Keratinocyte (primary cell): ENCODE measurements at regions not wholly inside any gene's neighbourhood (a gene's known extent, or its start where the extent isn't known, plus 50 kb on each side); places are given as distances from the start of the nearest gene placed in this dataset.

Source experiments
- DNase-seq: peaks from one replicate; pipeline ENCODE4 v3.0.0-alpha.2; 2011; ENCODE audit warnings: low read depth, missing footprints, low spot score
- FAIRE-seq: peaks from 2 replicates; lab custom pipeline; 2011; peaks lifted over from hg19 to GRCh38; lab: Jason Lieb, UNC
- H2AFZ ChIP-seq: 2 replicates; pipeline ENCODE4 v1.6.0; 2012; ENCODE audit warnings: low read length, control low read depth, inconsistent platforms; ENCODE audit not compliant: control insufficient read depth
- H3K27ac ChIP-seq: 2 replicates; pipeline ENCODE4 v1.5.1; 2011; ENCODE audit warnings: low read length; ENCODE audit not compliant: control insufficient read depth, insufficient read depth
- H3K27me3 ChIP-seq: 3 replicates; pipeline ENCODE4 v1.6.0; 2011; ENCODE audit warnings: low read length; ENCODE audit not compliant: control insufficient read depth, insufficient read depth; ENCODE audit errors: extremely low read depth
- H3K36me3 ChIP-seq, 2 experiments: 2 replicates in 1 of 2; 3 replicates in 1 of 2; pipeline ENCODE4 v1.5.1; 2011; ENCODE audit warnings: low read length in 2 of 2, mild to moderate bottlenecking in 1 of 2; ENCODE audit not compliant: control insufficient read depth in 2 of 2, insufficient read depth in 2 of 2; ENCODE audit errors: extremely low read depth in 1 of 2
- H3K4me1 ChIP-seq: 3 replicates; pipeline ENCODE4 v1.5.1; 2011; ENCODE audit warnings: low read length; ENCODE audit not compliant: control insufficient read depth, insufficient read depth; ENCODE audit errors: extremely low read depth
- H3K4me2 ChIP-seq: 3 replicates; pipeline ENCODE4 v1.6.0; 2011; ENCODE audit warnings: low read depth, low read length; ENCODE audit not compliant: control insufficient read depth, insufficient read depth; ENCODE audit errors: extremely low read depth
- H3K4me3 ChIP-seq, 3 experiments: fragments of 200-600 bp in 1 of 3; sonication (generic) in 1 of 3; 2 replicates in 2 of 3; 3 replicates in 1 of 3; pipeline ENCODE4 v1.5.1; 2011 to 2016; ENCODE audit warnings: low read length in 3 of 3, mild to moderate bottlenecking in 3 of 3, control low read depth in 2 of 3, inconsistent platforms in 1 of 3, low read depth in 1 of 3, mixed read lengths in 1 of 3, mixed run types in 1 of 3, moderate library complexity in 1 of 3; ENCODE audit not compliant: control insufficient read depth in 2 of 3, insufficient read depth in 2 of 3; ENCODE audit errors: extremely low read depth in 1 of 3
- H3K79me2 ChIP-seq: 2 replicates; pipeline ENCODE4 v1.6.0; 2012; ENCODE audit warnings: low read length; ENCODE audit not compliant: control insufficient read depth, insufficient read depth
- H3K9ac ChIP-seq: 3 replicates; pipeline ENCODE4 v1.6.0; 2011; ENCODE audit warnings: low read length; ENCODE audit not compliant: control insufficient read depth, insufficient read depth; ENCODE audit errors: extremely low read depth
- H3K9me1 ChIP-seq: 3 replicates; pipeline ENCODE4 v1.6.0; 2011; ENCODE audit warnings: low read length; ENCODE audit not compliant: control insufficient read depth, insufficient read depth; ENCODE audit errors: extremely low read depth
- H3K9me3 ChIP-seq: 2 replicates; pipeline ENCODE4 v1.5.1; 2012; ENCODE audit warnings: low read depth, low read length; ENCODE audit not compliant: control insufficient read depth
- H4K20me1 ChIP-seq: 3 replicates; pipeline ENCODE4 v1.6.0; 2011; ENCODE audit warnings: low read length; ENCODE audit not compliant: control insufficient read depth, insufficient read depth; ENCODE audit errors: extremely low read depth
- CTCF ChIP-seq, 3 experiments: IDR thresholded peaks in 1 of 3; conservative IDR thresholded peaks in 1 of 3; optimal IDR thresholded peaks in 1 of 3; 2 replicates in 2 of 3; 3 replicates in 1 of 3; pipeline versions ENCODE3 to v1.5.1; 2011; ENCODE audit warnings: low read length in 3 of 3, mild to moderate bottlenecking in 3 of 3, moderate library complexity in 2 of 3, control low read depth in 1 of 3, inconsistent platforms in 1 of 3; ENCODE audit not compliant: insufficient read depth in 2 of 3; ENCODE audit errors: extremely low read depth in 1 of 3
- EZH2 ChIP-seq: IDR thresholded peaks from one replicate; pipeline ENCODE4 v1.6.1; 2012; ENCODE audit warnings: inconsistent platforms, mild to moderate bottlenecking, low read length, moderate library complexity
- dilution Hi-C: fragments of 300-500 bp; cut with MboI; formaldehyde crosslinking; loops from one replicate; pipeline ENCODE4 v1.7.0; 2020; ENCODE audit warnings: low sequenced_read_pairs; ENCODE audit not compliant: extremely low pct_ligation_motif_present

- no peaks in the 10 kb centered on the region for H3K36me3 ChIP-seq
- no peaks in the 10 kb centered on the region for H4K20me1 ChIP-seq
- H3K4me2 ChIP-seq, result no peak overlapping the region
- no peak overlapping the region for H3K27ac ChIP-seq
- DNase-seq (no peak), FAIRE-seq (no peak)
- H3K27me3 ChIP-seq, result no peaks in the 10 kb centered on the region
- dilution Hi-C loops, result no loop called here
- H3K79me2 ChIP-seq, result no peaks in the 10 kb centered on the region
- H3K4me1 ChIP-seq, result no peaks in the 10 kb centered on the region
- no peaks in the 10 kb centered on the region for H3K9me1 ChIP-seq
- no peaks in the 10 kb centered on the region for H3K9me3 ChIP-seq
- TF ChIP-seq CTCF (optimal IDR thresholded peaks at IDR 0.05 in 1 of 3, IDR thresholded peaks at IDR 0.05 in 1 of 3, conservative IDR thresholded peaks at IDR 0.05 in 1 of 3; ENCODE audit: extremely low read depth in 1 of 3, insufficient read depth in 2 of 3, low read length in 3 of 3), result no peak
- TF ChIP-seq EZH2, result no peak
- no peak overlapping the region for H3K9ac ChIP-seq
- no peak overlapping the region for H3K4me3 ChIP-seq
- H2AFZ ChIP-seq, result no peak overlapping the region
Measured at GRCh38 chr1:164226977-164227376, 332.0 kb upstream of the PBX1 start.

GRCh38 chr1:164228928-164229327 is 330.1 kb upstream of the PBX1 start:
- Histone ChIP-seq H3K36me3 (no peaks in the 10 kb centered on the region), H2AFZ (no peak overlapping the region), H3K27me3 (no peaks in the 10 kb centered on the region), H3K9me3 (no peaks in the 10 kb centered on the region), H3K4me1 (no peaks in the 10 kb centered on the region), H3K4me2 (no peak overlapping the region), H3K4me3 (no peak overlapping the region), H3K9ac (no peak overlapping the region), H3K9me1 (no peaks in the 10 kb centered on the region), H3K79me2 (no peaks in the 10 kb centered on the region), H4K20me1 (no peaks in the 10 kb centered on the region), H3K27ac (no peak overlapping the region)
- TF ChIP-seq CTCF (optimal IDR thresholded peaks at IDR 0.05 in 1 of 3, IDR thresholded peaks at IDR 0.05 in 1 of 3, conservative IDR thresholded peaks at IDR 0.05 in 1 of 3; ENCODE audit: extremely low read depth in 1 of 3, insufficient read depth in 2 of 3, low read length in 3 of 3), result no peak
- no peak for TF ChIP-seq EZH2
- no peak for FAIRE-seq
- dilution Hi-C loops, result no loop called here
- DNase-seq, result no peak
